Stimulated activated naive CD8-positive, alpha-beta T cell treated with anti-CD3 and anti-CD28 coated beads, Interleukin-15, amount 100 ng/mL, for 72 hours (primary cell): ENCODE measurements at regions not wholly inside any gene's neighbourhood (a gene's known extent, or its start where the extent isn't known, plus 50 kb on each side); places are given as distances from the start of the nearest gene placed in this dataset.
A peak's percentile ranks its signal among the peaks of the same experiment; 100 is the strongest.

Source experiments
- ATAC-seq: fragments of 150-1000 bp; cut with Tn5 transposase; 2 replicates; pipeline ENCODE4 v1.10.0; 2021; ENCODE audit warnings: mild to moderate bottlenecking, moderate library complexity
- DNase-seq, 2 donors: peaks; one replicate each; pipeline ENCODE4 v3.0.0; 2021 to 2022
- H3K27ac Mint-ChIP-seq, 2 donors: one replicate each; pipeline ENCODE4 v1.8.0; 2022; ENCODE audit warnings: mild to moderate bottlenecking in 2 of 2, mixed read lengths in 2 of 2, moderate library complexity in 2 of 2
- H3K27me3 Mint-ChIP-seq: one replicate; pipeline ENCODE4 v1.8.0; 2022; ENCODE audit warnings: mixed read lengths
- H3K4me1 Mint-ChIP-seq: one replicate; pipeline ENCODE4 v1.8.0; 2022; ENCODE audit warnings: mild to moderate bottlenecking, mixed read lengths
- H3K4me3 Mint-ChIP-seq, 2 donors: one replicate each; pipeline ENCODE4 v1.8.0; 2022; ENCODE audit warnings: mild to moderate bottlenecking in 2 of 2, mixed read lengths in 2 of 2, moderate library complexity in 1 of 2
- H3K9me3 Mint-ChIP-seq, 2 donors: one replicate each; pipeline ENCODE4 v1.8.0; 2022; ENCODE audit warnings: mixed read lengths in 2 of 2

DNA sequence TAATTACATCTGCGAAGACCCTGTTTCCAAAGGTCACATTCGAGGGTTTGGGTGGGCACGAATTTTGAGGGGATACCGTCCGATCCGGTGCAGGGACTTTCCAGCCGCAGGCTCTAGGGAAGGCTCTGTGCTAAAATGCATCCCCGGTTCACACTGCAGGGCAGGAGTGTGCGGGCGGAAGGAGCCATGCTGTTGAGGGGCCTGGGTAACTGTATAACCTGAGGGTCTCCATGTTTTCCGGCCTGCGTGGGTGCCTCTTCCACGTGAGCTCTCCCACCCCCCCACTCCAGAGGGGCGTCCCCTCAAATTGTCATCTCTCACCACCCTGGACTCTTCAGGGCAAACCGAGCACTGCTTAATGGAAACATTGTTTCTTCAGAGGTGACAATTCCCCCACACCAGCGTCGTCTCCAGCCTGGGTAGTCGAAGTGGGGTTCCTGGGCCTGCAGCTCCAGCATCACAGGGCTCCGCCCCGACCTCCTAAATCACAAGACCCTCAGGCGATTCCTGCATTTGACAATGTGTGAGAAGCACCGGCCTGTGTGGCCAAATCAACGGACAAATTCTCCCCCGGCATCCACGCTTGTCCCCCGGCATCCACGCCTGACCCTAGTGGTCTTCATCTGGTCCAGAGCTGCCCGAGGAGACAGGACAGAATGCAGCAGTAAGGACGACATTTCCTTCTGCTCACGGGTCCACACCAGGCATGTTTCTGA, 51.2 kb downstream of the FOXL3 start:
- DNase-seq (no peak), ATAC-seq (no peak)
- H3K4me3 Mint-ChIP-seq, result no peak overlapping the region
- no peak overlapping the region for H3K27ac Mint-ChIP-seq
- no peaks in the 10 kb centered on the region for H3K9me3 Mint-ChIP-seq
- no peaks in the 10 kb centered on the region for H3K27me3 Mint-ChIP-seq
- peaks cover 27% of the 10 kb centered on the region for H3K4me1 Mint-ChIP-seq

DNA sequence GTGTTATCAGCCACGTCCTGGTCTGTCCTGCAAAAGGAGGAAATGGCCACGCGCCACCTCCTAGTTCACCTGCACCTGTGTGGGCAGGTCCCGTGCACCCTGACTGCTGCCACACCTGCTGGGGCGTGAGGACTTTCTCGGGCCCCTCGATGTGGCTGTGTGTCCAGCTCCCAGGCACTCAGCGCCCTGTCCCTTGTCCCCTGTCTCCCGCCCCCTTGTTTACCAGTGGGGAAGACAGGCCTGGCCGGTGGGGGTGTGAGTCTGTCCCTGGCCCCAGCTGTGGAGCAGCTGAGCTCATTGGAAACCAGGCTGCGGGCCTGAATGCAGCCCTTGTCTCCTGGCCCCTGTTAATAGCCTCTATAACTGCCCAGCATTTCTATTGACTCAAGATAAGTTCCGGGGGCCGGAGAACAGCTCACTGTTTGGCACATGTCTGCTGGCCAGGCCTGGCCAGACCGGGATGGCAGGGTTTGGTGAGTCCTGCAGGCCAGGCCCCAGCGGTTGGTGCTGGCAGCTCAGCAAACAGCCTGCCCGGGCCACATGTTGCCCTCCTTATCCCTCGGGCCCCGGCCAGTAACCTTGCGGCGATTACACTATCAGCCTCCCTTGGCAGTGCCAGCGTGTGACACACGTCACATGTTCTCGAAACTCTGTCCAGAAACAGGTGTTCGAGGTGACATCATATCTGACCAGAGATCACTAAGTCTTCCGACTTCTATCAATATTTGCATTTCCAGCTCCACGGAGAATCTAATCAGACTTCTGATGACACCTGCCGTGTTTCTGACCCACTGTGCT, 52.1 kb downstream of the FOXL3 start:
- Mint-ChIP-seq H3K4me3 (no peak overlapping the region), H3K27ac (no peak overlapping the region), H3K4me1 (peaks cover 24% of the 10 kb centered on the region), H3K27me3 (no peaks in the 10 kb centered on the region), H3K9me3 (no peaks in the 10 kb centered on the region)
- DNase-seq (no peak), ATAC-seq (no peak)

DNA sequence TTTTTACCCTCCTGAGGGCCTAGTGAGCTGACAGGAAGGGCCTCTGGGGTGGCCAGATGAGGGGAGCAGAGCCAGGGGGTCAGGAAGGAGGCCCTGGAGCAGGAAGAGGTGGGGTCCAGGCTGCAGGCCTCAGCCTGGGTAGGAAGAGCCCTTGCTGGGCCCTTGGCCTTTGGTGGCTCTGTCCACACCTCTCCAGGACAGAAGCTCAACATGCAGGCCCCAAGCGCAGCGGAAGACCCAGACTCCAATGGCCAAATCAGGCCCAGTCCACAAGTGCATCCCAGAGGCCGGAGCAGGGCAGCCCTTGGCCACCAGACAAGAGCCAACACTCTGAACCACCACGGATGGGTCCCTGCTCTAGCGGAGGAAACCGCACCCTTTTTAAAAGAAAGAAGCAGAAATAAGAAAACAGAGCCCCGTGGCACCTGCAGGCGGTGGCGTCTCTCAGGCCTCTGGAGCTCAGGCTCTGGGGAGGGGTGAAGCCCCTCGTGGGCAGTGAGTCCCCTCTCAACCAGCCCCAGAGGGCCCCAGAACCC, 52.8 kb downstream of the FOXL3 start:
- ATAC-seq (no peak), DNase-seq (no peak)
- Mint-ChIP-seq H3K9me3 (no peaks in the 10 kb centered on the region), H3K4me3 (no peak overlapping the region), H3K4me1 (peaks cover 17% of the 10 kb centered on the region), H3K27me3 (no peaks in the 10 kb centered on the region), H3K27ac (no peak overlapping the region)

DNA sequence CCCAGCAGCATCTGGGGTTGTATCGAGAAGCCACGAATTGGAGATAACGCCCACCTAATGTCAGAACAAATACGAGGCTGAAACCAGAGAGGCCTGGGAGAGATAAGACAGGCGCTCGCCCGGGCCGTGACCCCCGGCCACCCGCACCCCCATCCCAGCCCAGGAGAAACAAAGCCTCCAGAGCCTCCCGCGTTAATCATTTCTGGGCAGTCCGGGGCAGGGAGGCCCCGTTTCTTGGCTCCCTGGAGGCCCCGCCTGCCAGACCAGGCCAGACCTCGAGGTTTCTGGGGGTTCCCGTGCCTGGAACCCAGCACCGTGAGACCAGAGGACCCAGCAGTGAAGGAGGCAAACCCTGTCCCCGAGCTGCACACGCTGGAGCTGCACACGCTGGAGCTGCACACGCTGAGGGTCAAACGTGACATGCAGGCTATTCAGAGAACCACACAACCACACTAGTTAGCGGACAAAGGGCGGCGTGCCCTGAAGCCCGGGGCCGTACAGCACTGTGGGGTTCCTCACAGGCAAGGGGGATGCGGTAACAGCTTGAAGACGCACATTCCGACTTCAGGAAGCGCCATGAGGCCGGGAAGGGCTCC, 53.4 kb downstream of the FOXL3 start:
- no peak overlapping the region for H3K27ac Mint-ChIP-seq
- H3K27me3 Mint-ChIP-seq, result no peaks in the 10 kb centered on the region
- DNase-seq (no peak), ATAC-seq (no peak)
- no peak overlapping the region for H3K4me3 Mint-ChIP-seq
- H3K4me1 Mint-ChIP-seq, result peaks cover 15% of the 10 kb centered on the region
- no peaks in the 10 kb centered on the region for H3K9me3 Mint-ChIP-seq

DNA sequence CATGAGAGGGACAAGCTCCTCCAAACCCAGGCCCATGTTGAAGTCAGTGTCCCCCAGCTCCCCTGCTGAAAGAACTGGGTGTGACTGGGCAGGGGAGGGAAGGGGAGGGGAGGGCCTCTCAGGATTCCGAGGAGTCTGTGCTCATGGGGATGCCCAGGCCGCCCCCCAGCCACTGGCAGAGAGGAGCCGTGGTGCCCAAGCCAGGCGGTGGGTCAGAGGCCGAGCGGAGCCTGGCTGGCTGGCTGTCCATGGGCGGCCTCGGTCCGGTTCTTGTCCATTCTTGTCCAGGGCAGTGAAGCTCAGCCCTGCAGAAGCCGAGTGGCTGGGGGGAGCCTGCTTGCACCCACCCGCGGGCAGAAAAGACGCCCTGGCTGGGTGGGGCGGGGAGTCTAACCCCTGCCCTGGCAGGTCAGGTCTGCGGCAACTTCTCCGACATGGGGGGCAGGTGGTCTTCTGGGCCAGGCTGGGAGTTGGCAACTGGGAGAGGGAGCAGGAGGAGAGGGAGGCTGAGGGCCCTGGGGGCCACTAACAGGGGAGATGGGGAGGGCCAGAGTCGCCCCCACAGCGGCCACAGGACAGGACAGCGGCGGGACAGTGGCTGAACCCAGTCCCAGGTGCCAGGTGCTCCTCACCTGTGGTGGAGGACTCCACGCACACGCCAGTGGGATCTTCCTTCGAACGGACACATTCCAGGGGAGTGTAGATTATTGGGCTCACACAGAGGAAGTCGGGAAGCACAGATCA, 54.1 kb downstream of the FOXL3 start:
- H3K27ac Mint-ChIP-seq, result no peak overlapping the region
- H3K4me1 Mint-ChIP-seq, result peaks cover 15% of the 10 kb centered on the region
- ATAC-seq, result no peak
- no peak overlapping the region for H3K4me3 Mint-ChIP-seq
- DNase-seq, result no peak
- H3K27me3 Mint-ChIP-seq, result no peaks in the 10 kb centered on the region
- H3K9me3 Mint-ChIP-seq, result no peaks in the 10 kb centered on the region

DNA sequence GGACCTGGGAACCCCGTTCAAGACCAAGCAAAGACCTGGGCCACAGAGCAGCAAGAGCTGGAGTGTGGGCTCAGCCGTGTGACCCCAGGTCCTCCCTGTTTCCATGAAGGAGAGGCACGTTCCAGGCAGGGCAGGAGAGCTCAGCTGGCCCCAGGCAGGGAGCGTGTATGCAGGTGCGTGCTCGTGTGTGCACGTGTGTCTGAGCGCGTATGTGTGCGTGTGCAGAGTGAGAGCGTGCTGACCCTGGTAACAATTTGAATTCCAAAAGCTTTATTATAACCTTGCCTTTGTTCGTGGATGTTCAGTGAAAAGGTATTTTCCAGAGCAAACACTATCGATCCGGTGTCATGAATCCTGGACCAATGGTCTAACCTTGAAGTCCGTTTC, 54.6 kb downstream of the FOXL3 start:
- Mint-ChIP-seq H3K27me3 (no peaks in the 10 kb centered on the region), H3K4me3 (no peak overlapping the region), H3K9me3 (no peaks in the 10 kb centered on the region), H3K4me1 (peaks cover 15% of the 10 kb centered on the region), H3K27ac (no peak overlapping the region)
- DNase-seq, result no peak
- no peak for ATAC-seq

DNA sequence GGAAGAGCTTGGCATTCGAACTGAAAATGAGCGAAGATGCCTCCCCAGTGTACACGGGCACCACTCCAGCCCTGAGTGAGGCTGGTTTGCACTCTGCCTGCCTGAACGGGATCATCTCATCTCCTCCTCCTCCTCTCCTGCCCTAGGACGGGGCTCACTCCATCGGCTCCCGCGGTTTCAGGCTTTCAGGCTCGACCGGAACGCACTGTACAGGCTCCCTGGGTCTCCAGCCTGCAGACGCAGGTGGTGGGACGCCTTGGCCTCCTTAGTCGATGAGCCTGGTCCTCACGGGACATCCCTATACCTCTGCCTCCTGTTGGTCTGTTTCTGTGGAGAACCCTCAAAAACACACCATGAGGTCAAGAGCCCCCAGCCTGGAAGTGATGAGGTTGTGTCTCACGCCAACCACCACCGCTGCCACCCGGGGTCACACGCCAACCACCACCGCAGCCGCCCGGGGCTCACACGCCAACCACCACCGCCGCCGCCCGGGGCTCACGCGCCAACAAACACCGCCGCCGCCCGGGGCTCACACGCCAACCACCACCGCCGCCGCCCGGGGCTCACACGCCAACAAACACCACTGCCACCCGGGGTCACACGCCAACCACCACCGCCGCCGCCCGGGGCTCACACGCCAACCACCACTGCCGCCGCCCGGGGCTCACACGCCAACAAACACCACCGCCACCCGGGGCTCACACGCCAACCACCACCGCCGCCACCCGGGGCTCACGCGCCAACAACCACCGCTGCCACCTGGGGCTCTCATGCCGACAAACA, 56.3 kb downstream of the FOXL3 start:
- Mint-ChIP-seq H3K4me1 (peaks cover 15% of the 10 kb centered on the region), H3K4me3 (no peak overlapping the region), H3K27me3 (no peaks in the 10 kb centered on the region), H3K9me3 (no peaks in the 10 kb centered on the region), H3K27ac (no peak overlapping the region)
- ATAC-seq (no peak), DNase-seq (no peak)

DNA sequence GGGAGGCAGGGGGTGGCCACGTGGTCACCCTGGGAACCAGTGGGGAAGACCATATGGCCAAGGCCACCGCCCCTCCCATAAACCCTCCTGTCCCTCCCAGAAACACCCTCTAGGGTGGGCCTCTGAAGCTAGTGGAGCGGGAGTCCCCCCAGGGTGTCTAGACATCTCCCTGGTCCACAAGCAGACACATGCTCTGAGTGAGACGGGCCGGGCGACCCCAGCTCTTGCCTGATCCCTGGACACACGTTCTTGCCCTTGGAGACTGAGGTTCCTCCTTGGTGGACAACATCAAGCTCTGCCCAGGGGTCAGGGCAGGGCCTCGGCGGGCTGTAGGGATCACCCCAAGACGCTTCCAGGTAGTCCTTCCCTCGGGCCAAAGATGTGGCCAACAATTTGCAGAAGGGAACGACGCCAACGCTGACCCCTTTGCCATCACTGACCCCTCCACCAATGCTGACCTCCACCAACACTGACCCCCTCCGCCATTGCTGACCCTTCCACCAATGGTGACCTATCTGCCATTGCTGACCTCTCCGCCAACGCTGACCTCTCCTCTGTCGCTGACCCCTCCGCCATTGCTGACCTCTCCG, 57.1 kb downstream of the FOXL3 start:
- DNase-seq (no peak), ATAC-seq (no peak)
- H3K4me3 Mint-ChIP-seq, result no peak overlapping the region
- no peaks in the 10 kb centered on the region for H3K9me3 Mint-ChIP-seq
- H3K27me3 Mint-ChIP-seq, result no peaks in the 10 kb centered on the region
- H3K27ac Mint-ChIP-seq, result no peak overlapping the region
- peaks cover 21% of the 10 kb centered on the region for H3K4me1 Mint-ChIP-seq

DNA sequence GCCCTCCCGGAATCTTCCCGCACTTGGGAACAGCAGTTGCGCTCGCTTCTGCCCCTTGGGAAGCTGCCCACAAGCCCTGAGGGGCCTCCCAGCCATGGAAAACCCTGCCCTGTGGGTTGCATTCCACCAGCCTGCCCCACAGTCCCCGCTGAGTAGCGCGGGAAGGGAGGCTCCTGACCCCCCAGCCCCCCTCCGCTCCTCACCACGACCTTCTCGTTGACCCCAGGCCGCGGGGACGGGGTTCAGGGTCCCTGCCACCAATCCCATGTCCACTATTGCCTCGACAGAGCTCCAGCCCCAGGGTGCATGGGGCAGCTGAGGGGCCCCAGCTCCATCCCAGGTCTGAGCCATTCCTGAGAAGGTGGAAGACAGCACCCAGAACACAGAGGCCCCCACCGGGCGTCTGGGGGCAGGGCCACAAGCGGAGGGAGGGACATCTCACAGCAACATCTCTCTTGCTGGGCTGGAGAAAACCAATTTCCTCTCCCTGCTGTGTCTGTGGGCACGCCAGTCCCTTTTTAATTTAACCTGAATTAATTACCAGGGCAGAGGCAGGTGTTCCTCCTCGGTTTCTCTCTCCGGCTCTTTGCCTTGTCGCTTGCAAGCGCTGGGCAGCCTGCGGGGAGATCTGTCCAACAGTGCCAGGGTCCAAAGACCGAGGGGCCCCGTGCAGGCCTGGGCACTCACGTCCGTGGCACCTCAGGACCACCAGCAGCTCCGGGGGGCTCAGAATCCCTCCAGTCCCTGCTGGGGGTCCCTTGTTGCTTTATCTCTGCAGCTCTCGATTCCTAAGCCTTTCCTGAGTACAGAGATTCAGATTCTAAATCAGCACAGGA, 57.9 kb downstream of the FOXL3 start:
- Mint-ChIP-seq H3K4me3 (no peak overlapping the region), H3K27ac (no peak overlapping the region), H3K9me3 (no peaks in the 10 kb centered on the region), H3K27me3 (no peaks in the 10 kb centered on the region), H3K4me1 (peaks cover 24% of the 10 kb centered on the region)
- ATAC-seq, result no peak
- no peak for DNase-seq

DNA sequence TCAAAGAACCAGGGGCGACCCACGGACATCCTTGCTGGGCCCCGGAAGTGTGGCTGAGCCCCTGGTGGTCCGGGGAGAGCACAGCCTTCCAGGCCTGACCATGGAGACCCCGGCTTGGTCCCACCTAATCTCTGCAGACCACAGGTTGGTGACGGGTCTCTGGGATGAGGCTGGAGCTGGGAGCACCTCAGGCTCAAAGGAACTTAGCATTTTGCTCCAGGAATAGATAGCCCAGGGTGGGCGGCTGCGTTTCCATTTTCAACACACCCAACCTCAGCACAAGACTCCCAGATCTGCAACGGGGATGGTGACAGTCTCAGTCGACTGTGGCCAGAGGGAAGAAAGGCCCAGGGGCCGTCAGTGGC, 58.5 kb downstream of the FOXL3 start:
- no peak for ATAC-seq
- DNase-seq, result no peak
- Mint-ChIP-seq H3K4me1 (peaks cover 18% of the 10 kb centered on the region), H3K4me3 (no peak overlapping the region), H3K27me3 (no peaks in the 10 kb centered on the region), H3K27ac (no peak overlapping the region), H3K9me3 (no peaks in the 10 kb centered on the region)

DNA sequence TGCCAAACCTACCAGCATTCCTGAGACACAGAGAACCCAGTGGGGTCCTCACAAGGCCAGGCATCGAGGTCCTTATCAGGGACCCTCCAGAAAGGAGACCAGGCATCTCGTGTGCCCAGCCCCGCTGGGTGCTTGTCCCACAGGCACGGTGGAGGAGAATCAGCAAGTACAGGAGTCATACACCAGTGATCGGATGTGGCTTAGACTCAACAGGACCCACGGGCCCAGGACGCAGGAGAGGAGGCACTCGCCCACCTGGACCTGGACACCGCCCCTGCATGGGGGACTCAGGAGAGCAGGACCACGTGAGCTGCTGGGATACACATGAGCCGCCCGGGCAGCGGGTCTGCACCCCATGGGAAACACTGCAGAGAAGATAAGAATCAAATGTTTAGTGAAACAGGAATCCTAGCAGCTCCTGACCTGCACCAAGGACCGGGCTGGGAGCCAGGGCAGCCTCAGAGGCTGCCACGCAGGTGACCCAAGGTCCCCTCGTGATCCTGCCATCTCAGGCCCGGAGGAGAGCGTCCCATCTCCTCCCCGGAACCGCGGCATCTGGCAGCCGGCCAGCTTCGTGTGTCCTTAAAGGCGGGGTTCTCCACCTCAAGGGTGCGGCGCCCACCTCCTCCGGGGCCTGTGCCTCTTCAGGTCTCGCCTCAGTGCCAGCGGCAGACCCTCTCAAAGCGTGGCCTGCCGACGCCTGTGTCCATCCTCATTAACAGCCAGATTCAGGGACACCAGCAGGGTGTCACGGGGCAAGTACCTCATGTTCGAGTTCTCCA, 59.2 kb downstream of the FOXL3 start:
- ATAC-seq (no peak), DNase-seq (no peak)
- H3K27ac Mint-ChIP-seq, result no peak overlapping the region
- H3K4me1 Mint-ChIP-seq, result peaks cover 14% of the 10 kb centered on the region
- H3K27me3 Mint-ChIP-seq, result no peaks in the 10 kb centered on the region
- H3K4me3 Mint-ChIP-seq, result peak overlapping the region; percentile 1 to 6
- no peaks in the 10 kb centered on the region for H3K9me3 Mint-ChIP-seq

DNA sequence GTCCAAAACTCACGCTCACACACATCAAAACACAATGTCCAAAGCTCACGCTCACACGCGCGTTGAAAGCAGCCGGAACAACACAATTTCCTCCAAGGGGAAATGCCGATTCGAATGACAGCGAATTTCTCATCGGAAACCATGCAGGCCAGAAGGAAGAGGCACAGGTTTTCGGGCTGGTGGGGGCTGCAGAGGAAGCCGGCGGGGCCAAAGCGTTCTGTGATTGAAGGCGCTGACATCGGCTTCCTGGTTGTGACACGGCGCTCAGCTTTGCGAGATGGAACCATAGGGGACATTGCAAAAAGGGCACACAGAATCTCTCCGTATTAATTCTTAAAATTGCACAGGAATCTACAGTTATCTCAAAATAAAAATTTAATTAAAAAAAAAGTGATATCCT, 61.3 kb downstream of the FOXL3 start:
- DNase-seq (peak; percentile 64 to 78), ATAC-seq (peak; percentile 71)
- no peaks in the 10 kb centered on the region for H3K27me3 Mint-ChIP-seq
- no peaks in the 10 kb centered on the region for H3K9me3 Mint-ChIP-seq
- peaks cover 14% of the 10 kb centered on the region for H3K4me1 Mint-ChIP-seq
- H3K27ac Mint-ChIP-seq, result no peak overlapping the region
- no peak overlapping the region for H3K4me3 Mint-ChIP-seq

DNA sequence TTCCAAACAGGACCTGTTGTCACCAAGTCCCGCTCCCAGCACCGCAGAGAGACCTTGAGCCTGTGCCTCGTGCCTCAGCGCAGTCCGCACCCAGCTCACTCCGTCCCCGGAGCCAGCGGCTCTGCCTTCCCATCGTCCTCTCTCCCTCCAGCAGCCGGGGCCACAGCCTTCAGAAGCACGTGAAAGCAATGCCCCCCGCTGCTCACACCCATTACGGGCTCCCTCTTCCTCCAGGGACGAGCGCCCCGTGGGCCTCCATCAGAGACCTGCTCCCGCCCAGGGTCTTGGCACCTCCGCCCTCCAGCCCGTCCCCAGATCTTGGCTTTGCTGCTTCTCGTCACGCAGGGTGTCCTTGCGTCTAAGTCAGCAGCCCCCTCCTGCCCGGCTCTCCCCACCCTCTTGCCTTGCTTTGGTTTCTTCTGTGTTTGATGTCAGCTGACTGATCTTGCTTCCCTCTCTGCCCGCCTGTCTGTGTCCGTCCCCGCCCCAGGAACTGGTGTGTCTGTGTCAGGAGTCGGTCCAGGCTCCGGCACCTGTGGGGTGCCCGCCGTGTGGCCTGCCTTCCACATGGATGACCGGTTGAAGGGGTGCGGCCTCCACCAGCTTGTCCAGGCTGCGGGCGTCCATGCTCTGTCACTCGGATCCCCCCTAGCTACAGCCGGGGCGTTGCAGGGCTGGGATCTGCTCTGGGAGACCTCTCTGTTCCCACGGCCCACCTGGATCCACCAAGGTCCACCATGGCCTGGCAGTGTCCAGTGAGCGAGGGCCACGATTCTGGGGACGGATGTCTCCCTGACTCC, 61.9 kb downstream of the FOXL3 start:
- Mint-ChIP-seq H3K9me3 (no peaks in the 10 kb centered on the region), H3K4me3 (no peak overlapping the region), H3K27ac (peak overlapping the region; percentile 93 to 94), H3K4me1 (peaks cover 14% of the 10 kb centered on the region), H3K27me3 (no peaks in the 10 kb centered on the region)
- peak; percentile 72 for ATAC-seq
- peak; percentile 55 to 58 for DNase-seq
